Gastrocnemius medialis (tissue), 4 donors: ENCODE measurements at regions not wholly inside any gene's neighbourhood (a gene's known extent, or its start where the extent isn't known, plus 50 kb on each side); places are given as distances from the start of the nearest gene placed in this dataset.

Source experiments
- CTCF ChIP-seq, 5 experiments: fragments of 450-650 bp in 3 of 5; fragments of 200-600 bp in 2 of 5; sonication (generic) in 2 of 5; IDR thresholded peaks in 4 of 5; conservative IDR thresholded peaks in 1 of 5; 1 replicate in 4 of 5; 2 replicates in 1 of 5; pipeline ENCODE4 v1.5.1; 2016 to 2019; ENCODE audit warnings: antibody characterized with exemption in 5 of 5, mild to moderate bottlenecking in 3 of 5, moderate library complexity in 3 of 5
- POLR2A ChIP-seq, 2 donors: fragments of 450-650 bp; IDR thresholded peaks; one replicate each; pipeline ENCODE4 v1.6.1; 2017; ENCODE audit warnings: antibody characterized with exemption in 2 of 2, mild to moderate bottlenecking in 2 of 2, moderate library complexity in 2 of 2

DNA sequence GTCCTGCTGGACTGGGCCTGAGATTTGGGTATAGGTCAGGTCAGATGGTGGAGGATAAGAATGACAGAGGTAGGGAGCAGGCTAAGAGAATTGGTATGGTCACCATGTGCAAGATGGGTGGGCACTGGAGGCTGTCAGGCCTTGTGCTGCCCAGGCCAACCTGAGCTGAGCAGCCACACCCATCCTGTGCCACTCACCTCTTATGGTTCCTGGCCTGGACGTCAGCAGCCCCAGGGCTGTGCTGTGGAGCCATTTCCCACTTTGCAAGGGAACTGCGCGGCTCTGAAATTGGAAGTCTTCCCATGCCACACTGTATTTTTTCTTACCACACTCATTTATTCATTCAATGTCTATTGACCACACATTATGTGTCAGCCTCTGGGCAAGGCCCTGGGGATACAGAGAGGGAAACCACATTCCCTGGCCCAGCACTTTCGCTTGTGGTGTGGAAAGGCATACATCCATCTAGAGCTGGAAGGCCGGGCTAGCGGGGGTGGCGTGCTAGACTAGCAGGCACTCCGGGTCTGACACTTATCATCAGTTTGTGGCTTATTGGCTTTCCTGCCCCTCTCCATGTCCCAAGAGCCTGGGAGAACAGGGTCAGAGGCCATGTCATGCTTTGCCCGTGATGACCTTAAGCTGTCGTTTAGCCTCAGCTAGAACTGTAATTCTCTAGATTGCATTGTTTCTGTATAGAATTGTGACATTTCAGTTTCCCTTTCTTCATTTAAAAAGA, 51.1 kb upstream of the POLG start:
- TF ChIP-seq CTCF (IDR thresholded peaks at IDR 0.05 in 4 of 5, conservative IDR thresholded peaks at IDR 0.05 in 1 of 5) (no peak), POLR2A (IDR thresholded peaks at IDR 0.05) (no peak)
